ENCODE measurements at regions not wholly inside any gene's neighbourhood (a gene's known extent, or its start where the extent isn't known, plus 50 kb on each side); places are given as distances from the start of the nearest gene placed in this dataset.

- no peak for DNase-seq (ENCODE audit: low read depth)
Measured at GRCh38 chr3:110754212-110754916, 317.3 kb upstream of the NECTIN3 start.

- DNase-seq (ENCODE audit: low read depth): no peak
Measured at GRCh38 chr3:110755345-110755744, 316.3 kb upstream of the NECTIN3 start.

- no peak for DNase-seq (ENCODE audit: low read depth)
Measured at GRCh38 chr3:110756705-110757104, 314.9 kb upstream of the NECTIN3 start.

GRCh38 chr3:110758208-110758607 is 313.4 kb upstream of the NECTIN3 start:
- no peak for DNase-seq (ENCODE audit: low read depth)

GRCh38 chr3:110767156-110767555 is 304.5 kb upstream of the NECTIN3 start:
- no peak for DNase-seq (ENCODE audit: low read depth)

- no peak for DNase-seq (ENCODE audit: low read depth)
Measured at GRCh38 chr3:110767838-110768237, 303.8 kb upstream of the NECTIN3 start.

GRCh38 chr3:110773413-110773954 is 298.1 kb upstream of the NECTIN3 start:
- DNase-seq (ENCODE audit: low read depth): no peak

GRCh38 chr3:110774496-110775265 is 296.9 kb upstream of the NECTIN3 start:
- DNase-seq (ENCODE audit: low read depth): no peak

- no peak for DNase-seq (ENCODE audit: low read depth)
Measured at GRCh38 chr3:110779581-110779980, 292.0 kb upstream of the NECTIN3 start.

GRCh38 chr3:110783541-110783940 is 288.1 kb upstream of the NECTIN3 start:
- DNase-seq (ENCODE audit: low read depth): no peak

- DNase-seq (ENCODE audit: low read depth): no peak
Measured at GRCh38 chr3:110788794-110789193, 282.8 kb upstream of the NECTIN3 start.

- DNase-seq (ENCODE audit: low read depth): no peak
Measured at GRCh38 chr3:110789315-110789714, 282.3 kb upstream of the NECTIN3 start.

- DNase-seq (ENCODE audit: low read depth): no peak
Measured at GRCh38 chr3:110790631-110791030, 281.0 kb upstream of the NECTIN3 start.

GRCh38 chr3:110791995-110792686 is 279.5 kb upstream of the NECTIN3 start:
- no peak for DNase-seq (ENCODE audit: low read depth)

- no peak for DNase-seq (ENCODE audit: low read depth)
Measured at GRCh38 chr3:110793611-110794010, 278.0 kb upstream of the NECTIN3 start.

- no peak for DNase-seq (ENCODE audit: low read depth)
Measured at GRCh38 chr3:110795163-110795562, 276.5 kb upstream of the NECTIN3 start.

- DNase-seq (ENCODE audit: low read depth): no peak
Measured at GRCh38 chr3:110799271-110799670, 272.3 kb upstream of the NECTIN3 start.

- DNase-seq (ENCODE audit: low read depth): no peak
Measured at GRCh38 chr3:110804856-110805255, 266.8 kb upstream of the NECTIN3 start.

- no peak for DNase-seq (ENCODE audit: low read depth)
Measured at GRCh38 chr3:110806924-110807323, 264.7 kb upstream of the NECTIN3 start.

GRCh38 chr3:110808630-110809029 is 263.0 kb upstream of the NECTIN3 start:
- no peak for DNase-seq (ENCODE audit: low read depth)

- no peak for DNase-seq (ENCODE audit: low read depth)
Measured at GRCh38 chr3:110810356-110810755, 261.3 kb upstream of the NECTIN3 start.

- DNase-seq (ENCODE audit: low read depth): no peak
Measured at GRCh38 chr3:110811050-110811449, 260.6 kb upstream of the NECTIN3 start.

- DNase-seq (ENCODE audit: low read depth): no peak
Measured at GRCh38 chr3:110813541-110813940, 258.1 kb upstream of the NECTIN3 start.
